Activated CD8-positive, alpha-beta memory T cell treated with anti-CD3 and anti-CD28 coated beads, Interleukin-2, amount 10 ng/mL, durations not matched to agents 7 days and 5 days (primary cell): ENCODE measurements at regions not wholly inside any gene's neighbourhood (a gene's known extent, or its start where the extent isn't known, plus 50 kb on each side); places are given as distances from the start of the nearest gene placed in this dataset.

Experiments used
- ATAC-seq: fragments of 150-1000 bp; cut with Tn5 transposase; one replicate; pipeline ENCODE4 v1.10.0; 2021; ENCODE audit warnings: moderate library complexity
- CTCF ChIA-PET: fragments of 350-600 bp; sonication (Branson Sonifier 250); formaldehyde crosslinking; loops from one replicate; lab custom pipeline; 2021; ENCODE audit warnings: antibody characterized with exemption; lab: Charles Lee
- DNase-seq: peaks from one replicate; pipeline ENCODE4 v3.0.0-alpha.2; 2020
- H3K27ac Mint-ChIP-seq: one replicate; pipeline ENCODE4 v1.8.0; 2021; ENCODE audit warnings: mild to moderate bottlenecking, mixed read lengths
- H3K27me3 Mint-ChIP-seq: one replicate; pipeline ENCODE4 v1.8.0; 2021; ENCODE audit warnings: mixed read lengths
- H3K36me3 Mint-ChIP-seq: one replicate; pipeline ENCODE4 v1.8.0; 2021; ENCODE audit warnings: mild to moderate bottlenecking, mixed read lengths
- H3K4me1 Mint-ChIP-seq: one replicate; pipeline ENCODE4 v1.8.0; 2021; ENCODE audit warnings: mixed read lengths
- H3K4me3 Mint-ChIP-seq: one replicate; pipeline ENCODE4 v1.8.0; 2021; ENCODE audit warnings: mild to moderate bottlenecking, moderate library complexity, mixed read lengths
- H3K9me3 Mint-ChIP-seq: one replicate; pipeline ENCODE4 v1.8.0; 2022; ENCODE audit warnings: low read depth, mixed read lengths

GRCh38 chr6:164108869-164109769, 694.6 kb downstream of the QKI start:
- no peak for ATAC-seq
- no peaks in the 10 kb centered on the region for H3K4me1 Mint-ChIP-seq
- H3K36me3 Mint-ChIP-seq, result no peaks in the 10 kb centered on the region
- DNase-seq, result no peak
- H3K27me3 Mint-ChIP-seq, result no peaks in the 10 kb centered on the region
- CTCF ChIA-PET, result no interaction called here
- H3K27ac Mint-ChIP-seq, result no peak overlapping the region
- no peak overlapping the region for H3K4me3 Mint-ChIP-seq
- H3K9me3 Mint-ChIP-seq, result no peaks in the 10 kb centered on the region

- H3K27me3 Mint-ChIP-seq, result no peaks in the 10 kb centered on the region
- H3K27ac Mint-ChIP-seq, result no peak overlapping the region
These were observed 693.6 kb downstream of the QKI start for GRCh38 chr6:164108092-164108491.

GRCh38 chr6:164107297-164107995, 692.9 kb downstream of the QKI start:
- Mint-ChIP-seq H3K4me3 (no peak overlapping the region), H3K9me3 (no peaks in the 10 kb centered on the region), H3K36me3 (no peaks in the 10 kb centered on the region), H3K27me3 (no peaks in the 10 kb centered on the region), H3K4me1 (no peaks in the 10 kb centered on the region), H3K27ac (no peak overlapping the region)
- CTCF ChIA-PET, result no interaction called here
- ATAC-seq (no peak), DNase-seq (no peak)

More at GRCh38 chr6:164108092-164108491, 693.6 kb downstream of the QKI start:
- CTCF ChIA-PET, result no interaction called here
- Mint-ChIP-seq H3K36me3 (no peaks in the 10 kb centered on the region), H3K4me3 (no peak overlapping the region), H3K9me3 (no peaks in the 10 kb centered on the region), H3K4me1 (no peaks in the 10 kb centered on the region)
- DNase-seq, result no peak
- ATAC-seq, result no peak

- H3K4me3 Mint-ChIP-seq, result no peak overlapping the region
- CTCF ChIA-PET, result interaction anchor here (0.7 kb wide), 1 partner anchor 29 kb away, joined by 3 read pairs; no protein-coding TSS in a partner anchor
- DNase-seq (no peak), ATAC-seq (no peak)
- H3K36me3 Mint-ChIP-seq, result no peaks in the 10 kb centered on the region
- H3K9me3 Mint-ChIP-seq, result no peaks in the 10 kb centered on the region
- no peaks in the 10 kb centered on the region for H3K27me3 Mint-ChIP-seq
- no peak overlapping the region for H3K27ac Mint-ChIP-seq
- no peaks in the 10 kb centered on the region for H3K4me1 Mint-ChIP-seq
These were observed 691.8 kb downstream of the QKI start for GRCh38 chr6:164106345-164106769.

GRCh38 chr6:164105705-164106104, 691.2 kb downstream of the QKI start:
- CTCF ChIA-PET, result interaction anchor here (0.7 kb wide), 1 partner anchor 30 kb away, joined by 3 read pairs; no protein-coding TSS in a partner anchor
- DNase-seq, result no peak
- no peaks in the 10 kb centered on the region for H3K9me3 Mint-ChIP-seq
- H3K27ac Mint-ChIP-seq, result no peak overlapping the region
- no peaks in the 10 kb centered on the region for H3K36me3 Mint-ChIP-seq
- H3K4me1 Mint-ChIP-seq, result no peaks in the 10 kb centered on the region
- no peak overlapping the region for H3K4me3 Mint-ChIP-seq
- ATAC-seq, result no peak
- no peaks in the 10 kb centered on the region for H3K27me3 Mint-ChIP-seq

- CTCF ChIA-PET, result no interaction called here
- Mint-ChIP-seq H3K4me1 (no peaks in the 10 kb centered on the region), H3K27ac (no peak overlapping the region), H3K9me3 (no peaks in the 10 kb centered on the region), H3K27me3 (no peaks in the 10 kb centered on the region), H3K4me3 (no peak overlapping the region), H3K36me3 (no peaks in the 10 kb centered on the region)
- DNase-seq (no peak), ATAC-seq (no peak)
These were observed 689.9 kb downstream of the QKI start for GRCh38 chr6:164104432-164104831.

GRCh38 chr6:164102693-164103092, 688.2 kb downstream of the QKI start:
- CTCF ChIA-PET, result no interaction called here
- H3K27ac Mint-ChIP-seq, result no peak overlapping the region
- no peaks in the 10 kb centered on the region for H3K36me3 Mint-ChIP-seq
- no peaks in the 10 kb centered on the region for H3K27me3 Mint-ChIP-seq
- no peak for ATAC-seq
- H3K4me1 Mint-ChIP-seq, result no peaks in the 10 kb centered on the region
- no peak for DNase-seq
- no peak overlapping the region for H3K4me3 Mint-ChIP-seq
- no peaks in the 10 kb centered on the region for H3K9me3 Mint-ChIP-seq

GRCh38 chr6:164101859-164102258, 687.3 kb downstream of the QKI start:
- no peak for DNase-seq
- H3K36me3 Mint-ChIP-seq, result no peaks in the 10 kb centered on the region
- H3K4me3 Mint-ChIP-seq, result no peak overlapping the region
- ATAC-seq, result no peak
- no peaks in the 10 kb centered on the region for H3K9me3 Mint-ChIP-seq
- CTCF ChIA-PET, result no interaction called here
- no peaks in the 10 kb centered on the region for H3K4me1 Mint-ChIP-seq
- H3K27me3 Mint-ChIP-seq, result no peaks in the 10 kb centered on the region
- H3K27ac Mint-ChIP-seq, result no peak overlapping the region

- Mint-ChIP-seq H3K36me3 (no peaks in the 10 kb centered on the region), H3K9me3 (no peaks in the 10 kb centered on the region), H3K27ac (no peak overlapping the region), H3K4me3 (no peak overlapping the region), H3K4me1 (no peaks in the 10 kb centered on the region), H3K27me3 (no peaks in the 10 kb centered on the region)
- DNase-seq (no peak), ATAC-seq (no peak)
- CTCF ChIA-PET, result no interaction called here
These were observed 684.8 kb downstream of the QKI start for GRCh38 chr6:164099269-164099865.

- H3K4me1 Mint-ChIP-seq, result no peaks in the 10 kb centered on the region
- H3K36me3 Mint-ChIP-seq, result no peaks in the 10 kb centered on the region
- H3K9me3 Mint-ChIP-seq, result no peaks in the 10 kb centered on the region
- H3K27ac Mint-ChIP-seq, result no peak overlapping the region
- CTCF ChIA-PET, result no interaction called here
- no peak for ATAC-seq
- DNase-seq, result no peak
- no peaks in the 10 kb centered on the region for H3K27me3 Mint-ChIP-seq
- no peak overlapping the region for H3K4me3 Mint-ChIP-seq
These were observed 684.3 kb downstream of the QKI start for GRCh38 chr6:164098857-164099267.

- CTCF ChIA-PET, result no interaction called here
- Mint-ChIP-seq H3K36me3 (no peaks in the 10 kb centered on the region), H3K27ac (no peak overlapping the region), H3K4me3 (no peak overlapping the region), H3K9me3 (no peaks in the 10 kb centered on the region), H3K27me3 (no peaks in the 10 kb centered on the region), H3K4me1 (no peaks in the 10 kb centered on the region)
- DNase-seq (no peak), ATAC-seq (no peak)
These were observed 683.3 kb downstream of the QKI start for GRCh38 chr6:164097551-164098398.

- H3K4me1 Mint-ChIP-seq, result no peaks in the 10 kb centered on the region
- H3K27ac Mint-ChIP-seq, result no peak overlapping the region
- peaks cover 2% of the 10 kb centered on the region for H3K9me3 Mint-ChIP-seq
- H3K27me3 Mint-ChIP-seq, result no peaks in the 10 kb centered on the region
- no peak overlapping the region for H3K4me3 Mint-ChIP-seq
- DNase-seq (no peak), ATAC-seq (no peak)
- H3K36me3 Mint-ChIP-seq, result no peaks in the 10 kb centered on the region
- CTCF ChIA-PET, result no interaction called here
These were observed 682.5 kb downstream of the QKI start for GRCh38 chr6:164097056-164097455.

- no peak for ATAC-seq
- Mint-ChIP-seq H3K36me3 (no peaks in the 10 kb centered on the region), H3K4me1 (no peaks in the 10 kb centered on the region), H3K4me3 (no peak overlapping the region), H3K27ac (no peak overlapping the region), H3K9me3 (peaks cover 2% of the 10 kb centered on the region), H3K27me3 (no peaks in the 10 kb centered on the region)
- no peak for DNase-seq
- CTCF ChIA-PET, result no interaction called here
These were observed 680.5 kb downstream of the QKI start for GRCh38 chr6:164095056-164095455.
